ENCODE measurements at regions not wholly inside any gene's neighbourhood (a gene's known extent, or its start where the extent isn't known, plus 50 kb on each side); places are given as distances from the start of the nearest gene placed in this dataset.

DNA sequence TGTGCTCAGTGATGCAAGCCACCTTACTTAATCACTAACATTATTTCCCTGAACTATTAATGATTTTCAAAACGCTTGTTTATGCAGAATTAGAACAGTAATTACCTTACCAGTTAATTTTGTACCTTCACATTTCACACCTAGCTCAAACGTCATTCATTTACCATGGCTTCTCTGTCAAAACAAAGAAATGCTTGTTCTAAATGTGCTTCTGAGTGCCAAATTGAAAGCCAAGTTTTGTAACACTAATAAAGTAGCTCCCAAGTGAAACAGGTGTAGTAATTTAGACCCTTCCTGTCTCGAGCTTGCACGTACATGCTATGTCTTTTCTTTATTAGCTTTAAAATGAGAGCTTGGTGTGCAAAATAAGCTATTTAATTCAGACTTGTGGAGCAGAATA, 533.7 kb upstream of the PKN2 start:
- no peak for ATAC-seq
- TF ChIP-seq GLIS3 (CRISPR knock-in tag; IDR thresholded peaks at IDR 0.05) (no peak), RARB (CRISPR knock-in tag; IDR thresholded peaks at IDR 0.05) (no peak), ZFP3 (CRISPR knock-in tag; IDR thresholded peaks at IDR 0.05) (no peak), CSDC2 (CRISPR knock-in tag; IDR thresholded peaks at IDR 0.05) (no peak), ESRRG (CRISPR knock-in tag; IDR thresholded peaks at IDR 0.05) (no peak), ZFP30 (CRISPR knock-in tag; IDR thresholded peaks at IDR 0.05) (no peak), ARNTL (CRISPR knock-in tag; IDR thresholded peaks at IDR 0.05; ENCODE audit: borderline replicate concordance, low read depth) (no peak), PPARA (CRISPR knock-in tag; IDR thresholded peaks at IDR 0.05; ENCODE audit: borderline replicate concordance) (no peak), ZNF70 (CRISPR knock-in tag; IDR thresholded peaks at IDR 0.05) (no peak), ISL1 (CRISPR knock-in tag; IDR thresholded peaks at IDR 0.05) (no peak), SNAI2 (CRISPR knock-in tag; IDR thresholded peaks at IDR 0.05) (no peak), OSR1 (CRISPR knock-in tag; IDR thresholded peaks at IDR 0.05) (no peak), ZC3H10 (CRISPR knock-in tag; IDR thresholded peaks at IDR 0.05) (no peak), ZNF8 (CRISPR knock-in tag; IDR thresholded peaks at IDR 0.05) (no peak), ZNF565 (CRISPR knock-in tag; conservative IDR thresholded peaks at IDR 0.05; ENCODE audit: low read depth) (no peak), TOX (CRISPR knock-in tag; IDR thresholded peaks at IDR 0.05; ENCODE audit: borderline replicate concordance) (no peak)
- TF ChIP-seq, protein P1, sequence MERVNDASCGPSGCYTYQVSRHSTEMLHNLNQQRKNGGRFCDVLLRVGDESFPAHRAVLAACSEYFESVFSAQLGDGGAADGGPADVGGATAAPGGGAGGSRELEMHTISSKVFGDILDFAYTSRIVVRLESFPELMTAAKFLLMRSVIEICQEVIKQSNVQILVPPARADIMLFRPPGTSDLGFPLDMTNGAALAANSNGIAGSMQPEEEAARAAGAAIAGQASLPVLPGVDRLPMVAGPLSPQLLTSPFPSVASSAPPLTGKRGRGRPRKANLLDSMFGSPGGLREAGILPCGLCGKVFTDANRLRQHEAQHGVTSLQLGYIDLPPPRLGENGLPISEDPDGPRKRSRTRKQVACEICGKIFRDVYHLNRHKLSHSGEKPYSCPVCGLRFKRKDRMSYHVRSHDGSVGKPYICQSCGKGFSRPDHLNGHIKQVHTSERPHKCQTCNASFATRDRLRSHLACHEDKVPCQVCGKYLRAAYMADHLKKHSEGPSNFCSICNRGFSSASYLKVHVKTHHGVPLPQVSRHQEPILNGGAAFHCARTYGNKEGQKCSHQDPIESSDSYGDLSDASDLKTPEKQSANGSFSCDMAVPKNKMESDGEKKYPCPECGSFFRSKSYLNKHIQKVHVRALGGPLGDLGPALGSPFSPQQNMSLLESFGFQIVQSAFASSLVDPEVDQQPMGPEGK (CRISPR knock-in tag; IDR thresholded peaks at IDR 0.05; ENCODE audit: borderline replicate concordance) = no peak
- TF ChIP-seq, protein P2, sequence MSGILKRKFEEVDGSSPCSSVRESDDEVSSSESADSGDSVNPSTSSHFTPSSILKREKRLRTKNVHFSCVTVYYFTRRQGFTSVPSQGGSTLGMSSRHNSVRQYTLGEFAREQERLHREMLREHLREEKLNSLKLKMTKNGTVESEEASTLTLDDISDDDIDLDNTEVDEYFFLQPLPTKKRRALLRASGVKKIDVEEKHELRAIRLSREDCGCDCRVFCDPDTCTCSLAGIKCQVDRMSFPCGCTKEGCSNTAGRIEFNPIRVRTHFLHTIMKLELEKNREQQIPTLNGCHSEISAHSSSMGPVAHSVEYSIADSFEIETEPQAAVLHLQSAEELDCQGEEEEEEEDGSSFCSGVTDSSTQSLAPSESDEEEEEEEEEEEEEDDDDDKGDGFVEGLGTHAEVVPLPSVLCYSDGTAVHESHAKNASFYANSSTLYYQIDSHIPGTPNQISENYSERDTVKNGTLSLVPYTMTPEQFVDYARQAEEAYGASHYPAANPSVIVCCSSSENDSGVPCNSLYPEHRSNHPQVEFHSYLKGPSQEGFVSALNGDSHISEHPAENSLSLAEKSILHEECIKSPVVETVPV (CRISPR knock-in tag; IDR thresholded peaks at IDR 0.05) = no peak
- TF ChIP-seq, protein P3, sequence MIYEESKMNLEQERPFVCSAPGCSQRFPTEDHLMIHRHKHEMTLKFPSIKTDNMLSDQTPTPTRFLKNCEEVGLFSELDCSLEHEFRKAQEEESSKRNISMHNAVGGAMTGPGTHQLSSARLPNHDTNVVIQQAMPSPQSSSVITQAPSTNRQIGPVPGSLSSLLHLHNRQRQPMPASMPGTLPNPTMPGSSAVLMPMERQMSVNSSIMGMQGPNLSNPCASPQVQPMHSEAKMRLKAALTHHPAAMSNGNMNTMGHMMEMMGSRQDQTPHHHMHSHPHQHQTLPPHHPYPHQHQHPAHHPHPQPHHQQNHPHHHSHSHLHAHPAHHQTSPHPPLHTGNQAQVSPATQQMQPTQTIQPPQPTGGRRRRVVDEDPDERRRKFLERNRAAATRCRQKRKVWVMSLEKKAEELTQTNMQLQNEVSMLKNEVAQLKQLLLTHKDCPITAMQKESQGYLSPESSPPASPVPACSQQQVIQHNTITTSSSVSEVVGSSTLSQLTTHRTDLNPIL (CRISPR knock-in tag; IDR thresholded peaks at IDR 0.05; ENCODE audit: low read depth) = no peak
- TF ChIP-seq, protein P4, sequence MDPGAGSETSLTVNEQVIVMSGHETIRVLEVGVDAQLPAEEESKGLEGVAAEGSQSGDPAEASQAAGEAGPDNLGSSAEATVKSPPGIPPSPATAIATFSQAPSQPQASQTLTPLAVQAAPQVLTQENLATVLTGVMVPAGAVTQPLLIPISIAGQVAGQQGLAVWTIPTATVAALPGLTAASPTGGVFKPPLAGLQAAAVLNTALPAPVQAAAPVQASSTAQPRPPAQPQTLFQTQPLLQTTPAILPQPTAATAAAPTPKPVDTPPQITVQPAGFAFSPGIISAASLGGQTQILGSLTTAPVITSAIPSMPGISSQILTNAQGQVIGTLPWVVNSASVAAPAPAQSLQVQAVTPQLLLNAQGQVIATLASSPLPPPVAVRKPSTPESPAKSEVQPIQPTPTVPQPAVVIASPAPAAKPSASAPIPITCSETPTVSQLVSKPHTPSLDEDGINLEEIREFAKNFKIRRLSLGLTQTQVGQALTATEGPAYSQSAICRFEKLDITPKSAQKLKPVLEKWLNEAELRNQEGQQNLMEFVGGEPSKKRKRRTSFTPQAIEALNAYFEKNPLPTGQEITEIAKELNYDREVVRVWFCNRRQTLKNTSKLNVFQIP (CRISPR knock-in tag; IDR thresholded peaks at IDR 0.05; ENCODE audit: borderline replicate concordance, low read depth) = no peak

DNA sequence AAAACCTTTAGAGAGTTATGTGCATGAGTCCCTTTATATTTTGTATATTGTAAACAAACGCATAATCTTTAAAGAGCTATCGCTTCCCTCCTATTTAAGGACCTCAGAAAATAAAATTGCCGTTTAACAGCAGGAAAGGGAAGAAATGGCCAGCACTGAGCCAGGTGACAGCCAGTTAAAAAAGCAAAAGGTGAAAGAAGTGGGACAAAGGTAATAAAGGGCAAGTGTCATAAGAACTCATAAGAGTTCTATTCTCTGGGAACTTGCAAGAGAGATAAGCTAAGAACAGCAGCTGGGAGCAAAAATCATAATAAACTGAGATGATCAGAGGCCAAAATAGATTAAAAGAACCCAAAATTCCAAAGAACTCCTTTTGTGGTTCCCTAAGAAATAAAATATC, 520.9 kb upstream of the PKN2 start:
- no peak for TF ChIP-seq TCF4 (CRISPR knock-in tag; IDR thresholded peaks at IDR 0.05; ENCODE audit: borderline replicate concordance)
- TF ChIP-seq OSR1 (CRISPR knock-in tag; IDR thresholded peaks at IDR 0.05) = no peak
- no peak for TF ChIP-seq TOX (CRISPR knock-in tag; IDR thresholded peaks at IDR 0.05; ENCODE audit: borderline replicate concordance)
- TF ChIP-seq ESRRG (CRISPR knock-in tag; IDR thresholded peaks at IDR 0.05) = no peak
- no peak for TF ChIP-seq GLIS3 (CRISPR knock-in tag; IDR thresholded peaks at IDR 0.05)
- TF ChIP-seq RARB (CRISPR knock-in tag; IDR thresholded peaks at IDR 0.05) = no peak
- no peak for TF ChIP-seq ZFP3 (CRISPR knock-in tag; IDR thresholded peaks at IDR 0.05)
- no peak for ATAC-seq

DNA sequence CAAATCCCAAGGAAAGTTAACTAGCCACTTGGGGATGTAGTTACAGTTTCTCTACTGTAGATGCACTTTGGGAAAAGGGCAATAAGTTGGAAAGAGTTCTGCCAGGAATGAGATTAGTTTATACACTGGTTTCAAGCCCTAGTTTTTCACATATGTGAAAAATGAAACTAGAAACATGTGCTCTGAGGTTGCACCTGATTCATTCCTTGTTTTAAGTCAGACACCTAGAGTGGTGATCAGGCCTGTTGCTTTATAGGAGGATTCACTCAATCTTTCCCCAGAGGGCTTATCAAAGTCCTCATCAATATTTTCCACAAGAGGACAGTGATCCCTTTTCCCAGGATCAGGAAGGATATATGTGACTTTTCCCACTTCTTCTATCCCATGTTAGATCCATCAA, 515.9 kb upstream of the PKN2 start:
- no peak for TF ChIP-seq SNAI2 (CRISPR knock-in tag; IDR thresholded peaks at IDR 0.05)
- TF ChIP-seq, protein P4 (CRISPR knock-in tag; IDR thresholded peaks at IDR 0.05; ENCODE audit: borderline replicate concordance, low read depth) = no peak
- TF ChIP-seq, protein P3 (CRISPR knock-in tag; IDR thresholded peaks at IDR 0.05; ENCODE audit: low read depth) = no peak
- TF ChIP-seq ARNTL (CRISPR knock-in tag; IDR thresholded peaks at IDR 0.05; ENCODE audit: borderline replicate concordance, low read depth) = no peak
- TF ChIP-seq, protein P2 (CRISPR knock-in tag; IDR thresholded peaks at IDR 0.05) = no peak
- no peak for TF ChIP-seq ZNF565 (CRISPR knock-in tag; conservative IDR thresholded peaks at IDR 0.05; ENCODE audit: low read depth)
- TF ChIP-seq ZFP30 (CRISPR knock-in tag; IDR thresholded peaks at IDR 0.05) = no peak
- no peak for TF ChIP-seq ZNF8 (CRISPR knock-in tag; IDR thresholded peaks at IDR 0.05)
- TF ChIP-seq ESRRG (CRISPR knock-in tag; IDR thresholded peaks at IDR 0.05) = no peak
- TF ChIP-seq, protein P5, sequence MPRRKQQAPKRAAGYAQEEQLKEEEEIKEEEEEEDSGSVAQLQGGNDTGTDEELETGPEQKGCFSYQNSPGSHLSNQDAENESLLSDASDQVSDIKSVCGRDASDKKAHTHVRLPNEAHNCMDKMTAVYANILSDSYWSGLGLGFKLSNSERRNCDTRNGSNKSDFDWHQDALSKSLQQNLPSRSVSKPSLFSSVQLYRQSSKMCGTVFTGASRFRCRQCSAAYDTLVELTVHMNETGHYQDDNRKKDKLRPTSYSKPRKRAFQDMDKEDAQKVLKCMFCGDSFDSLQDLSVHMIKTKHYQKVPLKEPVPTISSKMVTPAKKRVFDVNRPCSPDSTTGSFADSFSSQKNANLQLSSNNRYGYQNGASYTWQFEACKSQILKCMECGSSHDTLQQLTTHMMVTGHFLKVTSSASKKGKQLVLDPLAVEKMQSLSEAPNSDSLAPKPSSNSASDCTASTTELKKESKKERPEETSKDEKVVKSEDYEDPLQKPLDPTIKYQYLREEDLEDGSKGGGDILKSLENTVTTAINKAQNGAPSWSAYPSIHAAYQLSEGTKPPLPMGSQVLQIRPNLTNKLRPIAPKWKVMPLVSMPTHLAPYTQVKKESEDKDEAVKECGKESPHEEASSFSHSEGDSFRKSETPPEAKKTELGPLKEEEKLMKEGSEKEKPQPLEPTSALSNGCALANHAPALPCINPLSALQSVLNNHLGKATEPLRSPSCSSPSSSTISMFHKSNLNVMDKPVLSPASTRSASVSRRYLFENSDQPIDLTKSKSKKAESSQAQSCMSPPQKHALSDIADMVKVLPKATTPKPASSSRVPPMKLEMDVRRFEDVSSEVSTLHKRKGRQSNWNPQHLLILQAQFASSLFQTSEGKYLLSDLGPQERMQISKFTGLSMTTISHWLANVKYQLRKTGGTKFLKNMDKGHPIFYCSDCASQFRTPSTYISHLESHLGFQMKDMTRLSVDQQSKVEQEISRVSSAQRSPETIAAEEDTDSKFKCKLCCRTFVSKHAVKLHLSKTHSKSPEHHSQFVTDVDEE (CRISPR knock-in tag; IDR thresholded peaks at IDR 0.05) = no peak
- no peak for TF ChIP-seq CSDC2 (CRISPR knock-in tag; IDR thresholded peaks at IDR 0.05)
- TF ChIP-seq ISL1 (CRISPR knock-in tag; IDR thresholded peaks at IDR 0.05) = no peak
- no peak for TF ChIP-seq OSR1 (CRISPR knock-in tag; IDR thresholded peaks at IDR 0.05)
- no peak for TF ChIP-seq PPARA (CRISPR knock-in tag; IDR thresholded peaks at IDR 0.05; ENCODE audit: borderline replicate concordance)
- TF ChIP-seq BACH2 (CRISPR knock-in tag; IDR thresholded peaks at IDR 0.05; ENCODE audit: borderline replicate concordance) = no peak
- no peak for ATAC-seq
